WTC11 (cell line): ENCODE measurements at regions not wholly inside any gene's neighbourhood (a gene's known extent, or its start where the extent isn't known, plus 50 kb on each side); places are given as distances from the start of the nearest gene placed in this dataset.
"Not testable (repeated sequence)": the region's sequence is repeated elsewhere in the genome, so short reads cannot be mapped to it uniquely, and the experiment has no call there.

ENCODE experiments used
- CTCF ChIP-seq: fragments of 200-600 bp; IDR thresholded peaks from 2 replicates; pipeline ENCODE4 v1.8.0; 2022; ENCODE audit warnings: antibody characterized with exemption
- E2F1 ChIP-seq: sonication (generic); formaldehyde crosslinking; IDR thresholded peaks from 2 replicates; pipeline ENCODE4 v1.8.0; 2022; ENCODE audit warnings: mild to moderate bottlenecking, missing genetic modification reagents
- E2F4 ChIP-seq: sonication (generic); formaldehyde crosslinking; IDR thresholded peaks from 2 replicates; pipeline ENCODE4 v1.8.1; 2022; ENCODE audit warnings: low read depth, mild to moderate bottlenecking, moderate library complexity, missing genetic modification reagents, borderline replicate concordance
- E2F5 ChIP-seq: sonication (generic); formaldehyde crosslinking; IDR thresholded peaks from 2 replicates; pipeline ENCODE4 v1.8.1; 2022; ENCODE audit warnings: mild to moderate bottlenecking, moderate library complexity, missing genetic modification reagents
- ETV6 ChIP-seq: sonication (generic); formaldehyde crosslinking; IDR thresholded peaks from 2 replicates; pipeline ENCODE4 v1.8.1; 2022; ENCODE audit warnings: mild to moderate bottlenecking, missing genetic modification reagents
- IRF1 ChIP-seq: sonication (generic); formaldehyde crosslinking; IDR thresholded peaks from 2 replicates; pipeline ENCODE4 v1.8.0; 2023; ENCODE audit warnings: missing genetic modification reagents
- JUN ChIP-seq: sonication (generic); formaldehyde crosslinking; IDR thresholded peaks from 2 replicates; pipeline ENCODE4 v1.8.0; 2023; ENCODE audit warnings: mild to moderate bottlenecking, missing genetic modification reagents
- NR3C1 ChIP-seq: sonication (generic); formaldehyde crosslinking; conservative IDR thresholded peaks from 2 replicates; pipeline ENCODE4 v1.8.1; 2023; ENCODE audit warnings: low read depth, mild to moderate bottlenecking, missing genetic modification reagents
- SOX15 ChIP-seq: fragments of 250-450 bp; sonication (Bioruptor Pico); IDR thresholded peaks from 2 replicates; pipeline ENCODE4 v1.9.0; 2021; ENCODE audit warnings: mild to moderate bottlenecking

GRCh38 chr3:82428821-82429220 is 667.4 kb upstream of the GBE1 start:
- TF ChIP-seq ETV6 (CRISPR knock-in tag); IRF1; CTCF; JUN (CRISPR knock-in tag); E2F4 (CRISPR knock-in tag); E2F1 (CRISPR knock-in tag); NR3C1; SOX15 (CRISPR knock-in tag); E2F5 (CRISPR knock-in tag): not testable (repeated sequence)
